Testis (tissue), 2 donors: ENCODE measurements at regions not wholly inside any gene's neighbourhood (a gene's known extent, or its start where the extent isn't known, plus 50 kb on each side); places are given as distances from the start of the nearest gene placed in this dataset.

ENCODE experiments used
- POLR2A ChIP-seq: fragments of 450-650 bp; IDR thresholded peaks from one replicate; pipeline ENCODE4 v1.6.1; 2017; ENCODE audit warnings: antibody characterized with exemption, mild to moderate bottlenecking, moderate library complexity
- TF ChIP-seq, protein P1 (sequence below), 3 experiments: fragments of 450-650 bp in 2 of 3; fragments of 200-600 bp in 1 of 3; sonication (generic) in 1 of 3; IDR thresholded peaks; one replicate each; pipeline ENCODE4 v1.5.1; 2016 to 2019; ENCODE audit warnings: antibody characterized with exemption in 3 of 3, mild to moderate bottlenecking in 2 of 3, moderate library complexity in 1 of 3

DNA sequence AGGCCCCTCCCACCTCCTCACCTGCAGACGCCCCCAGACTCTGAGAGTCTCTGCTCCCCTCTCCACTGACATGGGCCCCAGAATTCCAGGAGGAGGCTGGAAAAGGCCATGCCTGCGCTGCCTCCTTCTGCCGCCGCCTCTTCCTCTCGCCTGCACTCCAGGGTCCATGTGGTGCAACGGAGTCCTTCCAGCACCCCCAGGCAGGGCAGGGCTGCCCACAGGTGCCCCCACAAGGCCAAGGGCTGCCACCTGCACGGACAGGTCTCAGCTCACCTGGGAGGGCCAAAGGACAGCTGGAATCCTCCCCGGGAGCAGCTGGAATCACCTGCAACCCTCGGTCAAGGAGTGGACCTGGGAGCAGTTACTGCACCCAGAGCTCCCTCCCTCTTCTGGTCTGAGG lies 194.9 kb downstream of the RBFOX3 start:
- TF ChIP-seq, protein P1, sequence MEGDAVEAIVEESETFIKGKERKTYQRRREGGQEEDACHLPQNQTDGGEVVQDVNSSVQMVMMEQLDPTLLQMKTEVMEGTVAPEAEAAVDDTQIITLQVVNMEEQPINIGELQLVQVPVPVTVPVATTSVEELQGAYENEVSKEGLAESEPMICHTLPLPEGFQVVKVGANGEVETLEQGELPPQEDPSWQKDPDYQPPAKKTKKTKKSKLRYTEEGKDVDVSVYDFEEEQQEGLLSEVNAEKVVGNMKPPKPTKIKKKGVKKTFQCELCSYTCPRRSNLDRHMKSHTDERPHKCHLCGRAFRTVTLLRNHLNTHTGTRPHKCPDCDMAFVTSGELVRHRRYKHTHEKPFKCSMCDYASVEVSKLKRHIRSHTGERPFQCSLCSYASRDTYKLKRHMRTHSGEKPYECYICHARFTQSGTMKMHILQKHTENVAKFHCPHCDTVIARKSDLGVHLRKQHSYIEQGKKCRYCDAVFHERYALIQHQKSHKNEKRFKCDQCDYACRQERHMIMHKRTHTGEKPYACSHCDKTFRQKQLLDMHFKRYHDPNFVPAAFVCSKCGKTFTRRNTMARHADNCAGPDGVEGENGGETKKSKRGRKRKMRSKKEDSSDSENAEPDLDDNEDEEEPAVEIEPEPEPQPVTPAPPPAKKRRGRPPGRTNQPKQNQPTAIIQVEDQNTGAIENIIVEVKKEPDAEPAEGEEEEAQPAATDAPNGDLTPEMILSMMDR (IDR thresholded peaks at IDR 0.05) = no peak
- TF ChIP-seq POLR2A = no peak
